GM12875 (cell line): ENCODE measurements at regions not wholly inside any gene's neighbourhood (a gene's known extent, or its start where the extent isn't known, plus 50 kb on each side); places are given as distances from the start of the nearest gene placed in this dataset.

ENCODE experiments used
- H3K4me3 ChIP-seq: one replicate; pipeline ENCODE4 v1.5.1; 2011; ENCODE audit warnings: low read depth, low read length, control low read depth
- TF ChIP-seq, protein P1 (sequence below): IDR thresholded peaks from 2 replicates; pipeline ENCODE4 v1.5.1; 2011; ENCODE audit warnings: low read depth, mild to moderate bottlenecking, control low read depth, inconsistent platforms, low read length, moderate library complexity, borderline replicate concordance; ENCODE audit not compliant: insufficient read depth

DNA sequence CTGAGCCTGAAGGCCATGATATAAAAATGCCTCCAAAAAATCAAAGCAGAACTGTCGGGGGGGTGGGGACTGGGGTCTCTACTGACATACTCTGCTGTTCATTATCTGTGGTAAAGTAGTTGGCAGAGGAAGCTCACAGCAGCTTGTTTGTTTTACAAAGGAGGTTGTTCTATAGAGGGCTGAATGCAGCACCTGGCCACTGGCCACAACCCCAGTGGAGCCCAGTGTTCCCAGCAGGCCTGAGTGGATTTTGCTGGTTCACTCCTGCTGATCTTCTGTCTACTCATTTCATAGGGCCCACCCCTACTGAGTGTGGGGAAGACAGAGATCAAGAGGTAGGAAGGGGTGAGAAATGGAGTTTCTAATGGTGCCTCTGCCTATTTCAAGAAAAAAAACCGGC lies 125.5 kb downstream of the DIPK2A start:
- TF ChIP-seq, protein P1, sequence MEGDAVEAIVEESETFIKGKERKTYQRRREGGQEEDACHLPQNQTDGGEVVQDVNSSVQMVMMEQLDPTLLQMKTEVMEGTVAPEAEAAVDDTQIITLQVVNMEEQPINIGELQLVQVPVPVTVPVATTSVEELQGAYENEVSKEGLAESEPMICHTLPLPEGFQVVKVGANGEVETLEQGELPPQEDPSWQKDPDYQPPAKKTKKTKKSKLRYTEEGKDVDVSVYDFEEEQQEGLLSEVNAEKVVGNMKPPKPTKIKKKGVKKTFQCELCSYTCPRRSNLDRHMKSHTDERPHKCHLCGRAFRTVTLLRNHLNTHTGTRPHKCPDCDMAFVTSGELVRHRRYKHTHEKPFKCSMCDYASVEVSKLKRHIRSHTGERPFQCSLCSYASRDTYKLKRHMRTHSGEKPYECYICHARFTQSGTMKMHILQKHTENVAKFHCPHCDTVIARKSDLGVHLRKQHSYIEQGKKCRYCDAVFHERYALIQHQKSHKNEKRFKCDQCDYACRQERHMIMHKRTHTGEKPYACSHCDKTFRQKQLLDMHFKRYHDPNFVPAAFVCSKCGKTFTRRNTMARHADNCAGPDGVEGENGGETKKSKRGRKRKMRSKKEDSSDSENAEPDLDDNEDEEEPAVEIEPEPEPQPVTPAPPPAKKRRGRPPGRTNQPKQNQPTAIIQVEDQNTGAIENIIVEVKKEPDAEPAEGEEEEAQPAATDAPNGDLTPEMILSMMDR = no peak
- H3K4me3 ChIP-seq = no peak overlapping the region

DNA sequence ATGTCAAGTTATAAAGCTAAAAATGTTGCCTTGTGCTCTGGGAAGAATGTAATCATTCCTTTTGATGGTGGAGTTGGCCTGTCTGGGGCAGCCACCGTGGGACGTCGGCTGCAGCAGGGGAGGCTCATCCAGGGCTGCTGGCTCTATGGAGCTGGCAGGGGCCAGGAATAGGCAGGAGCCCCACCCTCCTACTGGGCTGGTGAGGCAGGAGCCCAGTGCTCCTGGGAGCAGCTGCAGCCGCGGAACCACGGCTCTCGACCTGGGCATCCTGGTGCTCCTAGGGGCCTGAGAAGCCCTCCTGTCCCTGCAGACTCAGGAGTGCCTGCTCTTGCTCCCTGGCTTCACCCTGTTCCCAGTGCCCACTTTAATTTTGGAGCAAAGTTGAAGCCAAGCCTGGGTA lies 127.1 kb downstream of the DIPK2A start:
- H3K4me3 ChIP-seq = no peak overlapping the region
- TF ChIP-seq, protein P1 = no peak

DNA sequence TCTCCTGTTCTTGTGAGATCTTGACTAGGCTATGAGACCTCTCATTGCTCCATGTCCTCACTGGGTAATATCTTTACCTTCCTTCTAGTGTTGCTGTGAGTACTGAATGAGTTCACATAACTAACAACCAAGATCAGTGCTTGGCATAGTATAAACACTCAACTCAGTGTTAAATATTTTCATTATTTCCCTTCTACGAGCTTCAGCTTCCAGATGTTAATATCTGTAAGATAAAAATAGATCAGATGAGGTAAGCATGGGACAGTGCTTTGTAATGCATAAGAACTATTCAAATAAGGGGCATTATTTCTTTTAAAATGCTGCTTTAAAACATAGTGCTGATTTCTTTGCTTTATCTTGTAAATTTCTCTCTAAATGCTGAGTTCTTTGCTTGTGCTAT lies 130.8 kb downstream of the DIPK2A start:
- TF ChIP-seq, protein P1 = no peak
- H3K4me3 ChIP-seq = no peak overlapping the region

DNA sequence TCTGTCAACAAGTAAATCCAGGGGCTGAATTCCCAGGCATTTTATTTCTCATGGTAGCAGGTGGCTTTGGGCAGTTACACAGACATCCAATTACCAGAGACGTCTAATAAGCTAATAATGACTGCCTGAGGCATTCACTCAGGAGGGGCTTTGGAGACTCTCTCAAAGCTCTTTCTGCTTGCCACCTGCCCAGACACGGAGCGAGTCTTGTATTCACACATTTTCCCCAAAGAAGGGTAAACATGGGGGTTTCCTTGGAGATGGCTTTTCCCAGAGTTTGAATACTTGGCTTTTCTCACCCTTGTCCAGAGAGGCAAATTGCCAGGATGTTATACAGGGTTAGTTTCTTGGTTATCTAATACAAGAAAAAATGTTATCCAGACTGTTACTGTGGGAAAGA lies 132.6 kb downstream of the DIPK2A start:
- TF ChIP-seq, protein P1 = no peak
- H3K4me3 ChIP-seq = no peak overlapping the region

DNA sequence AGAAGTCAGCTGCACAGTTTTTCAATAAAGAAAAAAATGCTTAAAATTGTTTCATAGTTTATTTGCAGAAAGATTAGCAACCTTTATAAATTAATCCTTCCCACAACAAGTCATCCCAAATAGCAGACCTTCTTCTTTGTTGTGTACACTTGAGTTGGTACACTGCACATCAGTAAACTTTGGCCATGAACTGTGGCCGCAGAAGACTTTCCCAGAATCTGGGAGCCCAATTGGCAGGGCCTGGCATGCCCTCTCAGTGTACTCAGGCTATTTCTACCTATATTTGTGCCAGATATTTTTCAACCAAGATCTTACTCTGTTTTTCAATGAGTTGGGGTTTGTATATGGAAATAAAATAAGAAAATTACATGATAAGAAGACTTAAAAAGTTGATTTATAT lies 133.1 kb downstream of the DIPK2A start:
- TF ChIP-seq, protein P1 = no peak

DNA sequence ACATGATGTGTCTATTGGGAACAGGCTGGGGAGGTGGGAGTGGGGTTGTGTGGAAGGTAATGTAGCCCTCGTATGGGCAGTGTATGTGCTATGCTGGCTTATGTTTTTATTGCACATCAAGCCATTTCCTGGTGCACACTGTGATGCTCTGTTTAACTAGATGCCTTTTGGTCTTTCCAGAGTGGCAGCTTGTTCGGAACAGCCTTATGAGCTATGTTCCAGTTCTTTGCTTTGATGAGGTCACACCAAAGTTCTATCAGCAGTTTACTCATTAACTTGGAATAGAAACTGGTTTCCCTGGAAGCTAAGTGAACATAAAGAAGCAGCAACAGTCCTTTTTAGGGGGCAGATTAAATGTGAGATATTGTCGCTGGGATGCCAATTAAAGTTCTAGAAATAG lies 133.9 kb downstream of the DIPK2A start:
- no peak overlapping the region for H3K4me3 ChIP-seq
- TF ChIP-seq, protein P1 = no peak

More for the DNA sequence above, 133.1 kb downstream of the DIPK2A start:
- H3K4me3 ChIP-seq = no peak overlapping the region

DNA sequence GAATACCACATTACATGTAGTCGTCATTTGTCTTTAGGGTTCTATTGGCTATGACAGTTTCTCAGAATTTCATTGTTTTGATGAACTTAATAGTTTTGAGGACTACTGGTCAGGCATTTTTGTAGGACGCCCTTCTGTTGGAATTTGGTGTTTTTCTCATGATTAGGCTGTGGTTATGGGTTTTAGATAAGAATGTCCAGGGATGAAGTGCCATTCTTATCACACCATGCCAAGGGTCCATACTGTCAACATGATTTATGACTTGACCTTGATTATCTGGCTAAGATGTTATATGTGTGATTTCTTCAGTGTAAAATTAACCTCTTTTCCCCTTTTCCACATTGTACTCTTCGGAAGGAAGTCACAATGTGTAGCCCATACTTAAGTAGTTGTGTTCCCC lies 135.3 kb downstream of the DIPK2A start:
- no peak overlapping the region for H3K4me3 ChIP-seq
- TF ChIP-seq, protein P1 = no peak
